ENCODE measurements at regions not wholly inside any gene's neighbourhood (a gene's known extent, or its start where the extent isn't known, plus 50 kb on each side); places are given as distances from the start of the nearest gene placed in this dataset.

DNA sequence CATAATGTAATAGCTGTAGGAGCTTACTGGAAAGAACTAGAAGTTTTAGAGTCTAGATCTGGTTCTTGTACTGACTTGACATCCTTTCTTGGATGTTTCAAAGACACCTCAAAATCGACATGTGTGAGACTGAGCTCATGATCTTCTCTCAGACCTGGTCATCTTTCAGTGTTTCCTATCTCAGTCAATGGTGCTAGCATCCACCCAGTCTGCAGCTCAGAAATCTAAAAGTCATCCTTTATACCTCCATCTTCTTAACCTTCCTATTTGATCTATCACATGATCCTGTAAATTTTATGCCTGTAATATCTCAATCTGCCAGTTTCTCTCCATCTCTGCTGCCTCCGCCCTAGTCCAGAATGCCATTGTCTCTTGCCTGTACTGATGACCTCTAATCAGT is 301.9 kb upstream of the PITX2 start:
- DNase-seq (ENCODE audit: low read depth): no peak
- no peak overlapping the region for H3K4me3 ChIP-seq (ENCODE audit: low read depth, low read length)
- TF ChIP-seq CTCF (conservative IDR thresholded peaks at IDR 0.05; ENCODE audit: low read depth, low read length): no peak

DNA sequence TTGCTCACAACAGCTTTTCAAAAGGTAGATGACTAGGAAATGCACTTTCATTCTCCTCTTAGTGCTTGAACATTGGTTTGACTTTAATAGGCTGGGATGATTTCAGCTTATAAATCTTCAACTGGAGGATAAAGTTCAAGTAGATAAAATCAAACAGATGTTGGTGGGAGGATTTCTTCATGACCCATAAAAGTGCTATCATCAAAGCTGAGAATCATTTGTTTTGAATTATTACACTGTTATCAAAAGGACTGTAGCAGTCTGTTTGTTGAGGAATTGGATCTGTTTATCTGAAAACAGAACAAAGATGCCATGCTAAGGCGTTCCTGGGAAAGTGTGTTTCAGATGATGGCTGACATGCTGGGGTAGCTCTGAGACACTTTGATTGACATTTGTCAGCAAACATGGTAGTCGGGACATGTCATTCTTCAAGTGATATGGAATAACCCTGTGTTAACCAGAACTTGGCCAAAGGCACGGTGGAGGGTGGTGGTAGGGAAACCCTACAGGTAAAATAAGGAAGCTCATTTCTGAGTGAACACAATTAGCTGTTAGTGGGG is 304.0 kb upstream of the PITX2 start:
- no peak for DNase-seq (ENCODE audit: low read depth)
- TF ChIP-seq CTCF (conservative IDR thresholded peaks at IDR 0.05; ENCODE audit: low read depth, low read length): no peak

DNA sequence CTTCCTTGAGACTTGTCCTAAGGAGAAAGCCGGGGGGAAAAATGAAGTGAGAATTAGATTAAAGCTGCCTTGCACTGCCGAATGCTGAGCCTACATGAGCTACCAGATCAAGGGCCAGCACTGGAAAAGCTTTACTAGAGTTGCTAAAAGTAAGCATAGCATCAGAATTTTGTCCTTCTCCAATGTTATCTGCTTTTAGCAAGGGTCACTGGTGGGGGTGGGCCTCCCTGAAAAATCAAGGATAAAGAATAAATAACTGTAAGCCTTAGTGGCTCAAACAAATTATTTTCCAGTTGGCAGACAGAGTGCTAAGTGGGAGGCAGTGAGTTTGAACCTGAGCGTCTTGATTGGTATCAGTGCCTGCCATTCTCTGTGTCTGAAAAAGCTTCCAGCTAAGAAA is 310.5 kb upstream of the PITX2 start:
- no peak for TF ChIP-seq CTCF (conservative IDR thresholded peaks at IDR 0.05; ENCODE audit: low read depth, low read length)
- DNase-seq (ENCODE audit: low read depth): no peak
- no peak overlapping the region for H3K4me3 ChIP-seq (ENCODE audit: low read depth, low read length)

More for the DNA sequence above, 304.0 kb upstream of the PITX2 start:
- H3K4me3 ChIP-seq (ENCODE audit: low read depth, low read length): no peak overlapping the region

DNA sequence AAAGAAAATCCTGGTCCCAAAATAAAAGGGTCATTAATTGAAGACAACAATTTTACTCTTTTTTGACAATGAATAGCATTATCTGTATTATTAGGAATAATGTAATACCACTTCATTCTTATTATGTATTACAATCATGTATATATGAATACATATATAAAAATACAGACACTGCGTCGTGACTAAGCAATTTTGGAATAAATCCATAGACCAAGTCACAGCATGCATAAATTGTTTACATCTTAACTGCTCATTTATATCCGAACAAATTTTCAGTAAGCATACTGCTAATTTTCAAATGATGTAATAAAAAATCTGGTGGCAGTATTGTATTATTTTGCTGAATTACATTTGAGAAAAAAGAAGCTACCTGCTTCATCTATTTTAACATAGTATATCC is 321.6 kb upstream of the PITX2 start:
- no peak for DNase-seq (ENCODE audit: low read depth)
- H3K4me3 ChIP-seq (ENCODE audit: low read depth, low read length): no peak overlapping the region
- no peak for TF ChIP-seq CTCF (conservative IDR thresholded peaks at IDR 0.05; ENCODE audit: low read depth, low read length)

GRCh38 chr4:110945600-110945999 is 322.7 kb upstream of the PITX2 start:
- H3K4me3 ChIP-seq (ENCODE audit: low read depth, low read length): no peak overlapping the region
- TF ChIP-seq CTCF (conservative IDR thresholded peaks at IDR 0.05; ENCODE audit: low read depth, low read length): no peak
- no peak for DNase-seq (ENCODE audit: low read depth)

- TF ChIP-seq CTCF (conservative IDR thresholded peaks at IDR 0.05; ENCODE audit: low read depth, low read length): no peak
- H3K4me3 ChIP-seq (ENCODE audit: low read depth, low read length): no peak overlapping the region
- DNase-seq (ENCODE audit: low read depth): no peak
These were observed 326.7 kb upstream of the PITX2 start for GRCh38 chr4:110949542-110949941.

GRCh38 chr4:110950731-110951130 is 327.9 kb upstream of the PITX2 start:
- H3K4me3 ChIP-seq (ENCODE audit: low read depth, low read length): no peak overlapping the region
- DNase-seq (ENCODE audit: low read depth): no peak
- no peak for TF ChIP-seq CTCF (conservative IDR thresholded peaks at IDR 0.05; ENCODE audit: low read depth, low read length)
